ENCODE measurements at regions not wholly inside any gene's neighbourhood (a gene's known extent, or its start where the extent isn't known, plus 50 kb on each side); places are given as distances from the start of the nearest gene placed in this dataset.

DNA sequence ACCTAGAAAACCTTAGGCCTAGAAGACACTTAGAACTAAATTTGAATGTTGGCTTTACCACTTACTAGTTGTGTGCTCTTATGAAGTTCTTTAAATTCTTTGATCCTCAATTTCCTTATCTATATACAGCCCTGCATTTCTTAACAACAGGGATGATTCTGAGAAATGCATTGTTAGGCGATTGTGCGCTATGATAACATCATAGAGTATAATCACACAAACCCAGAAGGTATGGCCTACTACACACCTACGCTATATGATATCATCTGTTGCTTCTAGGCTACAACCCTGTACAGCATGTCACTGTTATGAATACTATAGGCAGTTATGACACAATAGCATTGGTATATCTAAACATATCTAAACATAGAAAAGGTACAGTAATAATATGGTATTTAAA, 137.4 kb downstream of the CHD1L start:
- TF ChIP-seq TAF1 (conservative IDR thresholded peaks at IDR 0.05) = no peak
- TF ChIP-seq, protein P1, sequence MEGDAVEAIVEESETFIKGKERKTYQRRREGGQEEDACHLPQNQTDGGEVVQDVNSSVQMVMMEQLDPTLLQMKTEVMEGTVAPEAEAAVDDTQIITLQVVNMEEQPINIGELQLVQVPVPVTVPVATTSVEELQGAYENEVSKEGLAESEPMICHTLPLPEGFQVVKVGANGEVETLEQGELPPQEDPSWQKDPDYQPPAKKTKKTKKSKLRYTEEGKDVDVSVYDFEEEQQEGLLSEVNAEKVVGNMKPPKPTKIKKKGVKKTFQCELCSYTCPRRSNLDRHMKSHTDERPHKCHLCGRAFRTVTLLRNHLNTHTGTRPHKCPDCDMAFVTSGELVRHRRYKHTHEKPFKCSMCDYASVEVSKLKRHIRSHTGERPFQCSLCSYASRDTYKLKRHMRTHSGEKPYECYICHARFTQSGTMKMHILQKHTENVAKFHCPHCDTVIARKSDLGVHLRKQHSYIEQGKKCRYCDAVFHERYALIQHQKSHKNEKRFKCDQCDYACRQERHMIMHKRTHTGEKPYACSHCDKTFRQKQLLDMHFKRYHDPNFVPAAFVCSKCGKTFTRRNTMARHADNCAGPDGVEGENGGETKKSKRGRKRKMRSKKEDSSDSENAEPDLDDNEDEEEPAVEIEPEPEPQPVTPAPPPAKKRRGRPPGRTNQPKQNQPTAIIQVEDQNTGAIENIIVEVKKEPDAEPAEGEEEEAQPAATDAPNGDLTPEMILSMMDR (IDR thresholded peaks at IDR 0.05; ENCODE audit: low read depth, low read length, missing input control) = no peak
- TF ChIP-seq GABPA (IDR thresholded peaks at IDR 0.05 in 1 of 2, conservative IDR thresholded peaks at IDR 0.05 in 1 of 2) = no peak
- no peak for TF ChIP-seq EGR1 (IDR thresholded peaks at IDR 0.05; ENCODE audit: low read depth in 2 of 2)
- no peak for TF ChIP-seq HNF4G (IDR thresholded peaks at IDR 0.05)
- TF ChIP-seq, protein P2, sequence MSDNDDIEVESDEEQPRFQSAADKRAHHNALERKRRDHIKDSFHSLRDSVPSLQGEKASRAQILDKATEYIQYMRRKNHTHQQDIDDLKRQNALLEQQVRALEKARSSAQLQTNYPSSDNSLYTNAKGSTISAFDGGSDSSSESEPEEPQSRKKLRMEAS (IDR thresholded peaks at IDR 0.05) = no peak
